GM19328 (cell line): ENCODE measurements at regions not wholly inside any gene's neighbourhood (a gene's known extent, or its start where the extent isn't known, plus 50 kb on each side); places are given as distances from the start of the nearest gene placed in this dataset.
"Not testable (repeated sequence)": the region's sequence is repeated elsewhere in the genome, so short reads cannot be mapped to it uniquely, and the experiment has no call there.

Source experiments
- ATAC-seq: cut with Tn5 transposase; IDR thresholded peaks from one replicate; pipeline ENCODE4 v1.9.1; 2021; ENCODE audit warnings: mild to moderate bottlenecking, moderate library complexity; ENCODE audit not compliant: unreplicated experiment

DNA sequence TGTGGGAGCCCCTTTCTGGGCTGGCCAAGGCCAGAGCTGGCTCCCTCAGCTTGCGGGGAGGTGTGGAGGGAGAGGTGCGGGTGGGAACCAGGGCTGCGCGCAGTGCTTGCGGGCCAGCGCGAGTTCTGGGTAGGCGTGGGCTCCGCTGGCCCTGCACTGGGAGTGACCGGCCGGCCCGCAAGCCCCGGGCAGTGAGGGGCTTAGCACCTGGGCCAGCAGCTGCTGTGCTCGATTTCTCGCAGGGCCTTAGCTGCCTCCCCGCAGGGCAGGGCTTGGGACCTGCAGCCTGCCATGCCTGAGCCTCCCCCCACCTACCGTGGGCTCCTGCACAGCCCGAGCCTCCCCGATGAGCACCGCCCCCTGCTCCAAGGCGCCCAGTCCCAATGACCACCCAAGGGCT, 56.0 kb upstream of the CACNA2D1 start:
- ATAC-seq = not testable (repeated sequence)

DNA sequence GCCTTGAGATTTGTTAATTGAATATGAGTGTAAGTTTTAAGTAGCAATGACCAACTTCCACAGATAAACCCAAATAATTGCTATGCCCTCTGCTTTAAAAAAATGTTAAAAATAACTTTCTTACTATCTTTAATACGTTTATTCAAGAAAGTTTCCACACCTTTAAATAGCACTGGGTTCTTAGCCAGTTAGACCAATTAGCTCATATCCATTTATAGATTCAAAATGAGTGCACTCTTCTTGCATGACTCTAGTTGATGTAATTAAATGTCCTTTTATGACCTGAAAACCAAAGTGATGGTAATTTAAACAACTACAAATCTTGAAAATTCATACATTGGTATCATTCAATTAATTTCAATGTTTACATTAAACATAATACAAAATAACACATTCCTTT, 50.8 kb upstream of the CACNA2D1 start:
- ATAC-seq = no peak
